GM21723 (cell line): ENCODE measurements at regions not wholly inside any gene's neighbourhood (a gene's known extent, or its start where the extent isn't known, plus 50 kb on each side); places are given as distances from the start of the nearest gene placed in this dataset.
"Not testable (repeated sequence)": the region's sequence is repeated elsewhere in the genome, so short reads cannot be mapped to it uniquely, and the experiment has no call there.

Source experiments
- ATAC-seq: cut with Tn5 transposase; IDR thresholded peaks from one replicate; pipeline ENCODE4 v1.9.1; 2021; ENCODE audit warnings: mild to moderate bottlenecking, moderate library complexity; ENCODE audit not compliant: unreplicated experiment

DNA sequence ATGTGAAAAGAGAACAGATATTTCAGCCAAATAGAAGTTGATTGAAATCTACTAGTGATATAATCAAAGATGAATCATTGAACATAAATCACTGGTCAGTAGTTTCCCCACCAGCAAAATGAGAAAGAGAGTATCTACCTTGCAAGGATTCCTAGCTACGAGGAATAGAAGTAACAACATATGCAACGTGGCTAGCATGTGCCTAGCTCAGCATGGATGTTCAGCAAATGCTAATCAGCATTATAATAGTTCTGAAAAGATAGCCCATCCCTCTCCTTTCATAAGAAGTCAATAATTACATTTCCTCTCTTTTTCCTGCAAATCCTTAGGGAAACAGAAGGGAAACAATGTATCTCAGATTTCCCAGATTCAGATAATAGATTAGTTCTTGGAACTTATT lies 417.2 kb downstream of the SATB2 start:
- no peak for ATAC-seq

DNA sequence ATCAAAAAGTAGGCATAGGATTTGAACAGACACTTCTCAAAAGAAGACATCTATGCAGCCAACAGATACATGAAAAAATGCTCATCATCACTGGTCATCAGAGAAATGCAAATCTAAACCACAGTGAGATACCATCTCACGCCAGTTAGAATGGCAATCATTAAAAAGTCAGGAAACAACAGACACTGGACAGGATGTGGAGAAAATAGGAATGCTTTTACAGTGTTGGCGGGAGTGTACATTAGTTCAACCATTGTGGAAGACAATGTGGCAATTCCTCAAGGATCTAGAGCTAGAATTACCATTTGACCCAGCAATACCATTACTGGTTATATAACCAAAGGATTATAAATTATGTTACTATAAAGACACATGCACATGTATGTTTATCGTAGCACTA lies 424.0 kb downstream of the SATB2 start:
- not testable (repeated sequence) for ATAC-seq

DNA sequence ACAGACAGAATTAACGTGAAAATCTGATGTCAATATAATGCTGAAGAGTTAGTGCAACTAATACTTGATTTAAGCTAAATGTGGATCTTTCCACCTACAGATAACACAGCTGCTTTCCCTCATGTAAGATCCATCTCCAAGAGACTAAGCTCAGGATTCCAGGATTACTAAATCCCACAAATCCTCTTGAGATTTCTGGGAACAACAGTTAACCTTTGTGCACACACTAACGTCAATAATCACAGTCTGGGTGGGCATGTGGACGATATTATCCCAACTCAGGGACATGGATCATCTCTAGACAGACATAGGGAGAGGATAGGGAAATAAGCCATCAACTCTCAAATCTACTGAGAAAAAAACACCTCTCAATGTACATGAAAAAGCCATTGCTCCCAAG lies 432.6 kb downstream of the SATB2 start:
- no peak for ATAC-seq

DNA sequence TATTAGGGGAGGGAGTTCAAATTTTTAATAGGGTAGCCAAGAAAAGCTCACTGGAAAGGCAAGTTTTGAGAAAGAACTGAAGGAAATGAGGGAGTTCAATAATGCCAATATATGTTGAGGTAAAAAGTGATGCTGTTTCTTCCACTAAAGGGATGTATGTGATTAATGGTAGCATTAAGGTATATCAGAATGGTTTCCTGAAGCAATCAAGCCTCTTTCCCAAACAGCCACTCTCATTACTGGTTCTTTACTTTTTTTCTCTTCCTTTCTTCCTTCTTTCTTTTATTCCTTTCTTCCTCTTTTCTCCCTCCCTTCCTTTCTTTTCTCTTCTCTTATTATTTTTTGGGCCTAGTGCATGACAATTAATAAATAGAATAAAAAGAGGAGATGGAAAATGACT lies 433.5 kb downstream of the SATB2 start:
- no peak for ATAC-seq

DNA sequence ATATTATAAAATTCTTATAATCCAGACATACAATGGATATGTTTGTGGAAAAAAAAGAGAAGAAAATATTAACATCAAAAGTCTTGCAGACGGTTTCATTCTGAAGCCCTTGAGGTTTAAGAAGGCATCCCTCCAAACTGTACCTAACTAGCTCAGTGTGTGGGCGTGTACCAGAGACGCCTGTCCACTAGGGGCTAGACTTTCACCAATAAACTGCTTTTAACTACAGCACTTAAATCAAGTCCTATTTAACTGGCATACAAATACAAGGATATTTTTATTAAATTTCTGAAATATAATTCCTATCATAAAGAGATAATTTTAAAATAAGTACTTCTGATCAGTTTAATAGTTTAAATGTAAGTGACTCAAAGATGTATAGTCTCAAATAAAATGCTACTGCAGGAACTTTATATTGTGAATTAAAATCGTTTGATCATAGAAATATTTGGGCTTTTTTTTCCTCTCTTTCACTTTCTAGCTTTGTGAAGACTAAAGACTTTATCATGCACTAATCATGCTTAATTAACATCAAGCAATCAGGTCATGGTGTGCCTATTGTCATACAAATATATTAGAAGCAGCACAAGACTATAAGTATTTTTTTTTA lies 437.7 kb downstream of the SATB2 start:
- no peak for ATAC-seq

- ATAC-seq, result no peak
Observed at GRCh38 chr2:199018826-199019225, 438.9 kb downstream of the SATB2 start.

GRCh38 chr2:199015072-199015471 lies 442.7 kb downstream of the SATB2 start:
- ATAC-seq, result no peak

GRCh38 chr2:199014226-199014625 lies 443.5 kb downstream of the SATB2 start:
- no peak for ATAC-seq

GRCh38 chr2:199011908-199012307 lies 445.8 kb downstream of the SATB2 start:
- no peak for ATAC-seq

GRCh38 chr2:198994678-198995077 lies 463.1 kb downstream of the SATB2 start:
- no peak for ATAC-seq

GRCh38 chr2:198991431-198991830 lies 466.3 kb downstream of the SATB2 start:
- ATAC-seq, result no peak

DNA sequence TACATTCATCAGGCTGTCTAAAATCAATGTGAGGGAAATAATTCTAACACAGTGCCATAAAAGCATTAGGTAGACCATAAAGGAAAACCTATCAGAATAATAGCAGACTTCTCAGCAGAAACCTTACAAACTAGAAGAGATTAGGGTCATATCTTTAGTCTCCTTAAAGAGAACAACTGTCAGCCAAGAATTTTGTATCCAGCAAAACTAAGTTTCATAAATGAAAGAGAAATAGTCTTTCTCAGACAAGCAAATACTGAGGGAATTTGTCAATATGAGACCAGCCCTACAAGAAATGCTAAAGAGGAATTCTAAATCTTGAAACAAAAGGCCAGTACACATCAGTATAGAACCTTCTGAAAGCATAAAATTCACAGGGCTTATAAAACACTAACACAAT lies 482.0 kb downstream of the SATB2 start:
- ATAC-seq, result no peak

- no peak for ATAC-seq
Observed at GRCh38 chr2:198973785-198974184, 484.0 kb downstream of the SATB2 start.

- no peak for ATAC-seq
Observed at GRCh38 chr2:198973181-198973580, 484.6 kb downstream of the SATB2 start.

GRCh38 chr2:198968545-198968944 lies 489.2 kb downstream of the SATB2 start:
- no peak for ATAC-seq

DNA sequence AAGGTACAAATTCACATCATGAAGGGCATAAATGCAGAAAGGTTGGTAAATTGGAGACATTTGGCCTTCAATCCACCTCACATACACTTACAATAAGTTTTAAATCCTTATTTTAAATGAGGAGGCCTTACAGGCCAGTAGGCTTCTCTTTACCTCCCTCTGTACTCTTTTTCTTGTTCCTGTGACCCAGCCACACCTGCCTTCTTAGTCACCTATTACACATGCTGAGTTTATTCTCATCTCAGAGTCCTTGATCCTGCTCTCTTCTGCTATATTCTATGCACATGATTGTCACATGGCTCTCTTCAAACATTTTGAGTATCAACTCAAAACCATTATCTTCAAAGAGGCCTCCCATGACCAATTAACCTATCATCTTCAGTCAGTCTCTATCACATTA lies 491.5 kb downstream of the SATB2 start:
- ATAC-seq, result no peak

DNA sequence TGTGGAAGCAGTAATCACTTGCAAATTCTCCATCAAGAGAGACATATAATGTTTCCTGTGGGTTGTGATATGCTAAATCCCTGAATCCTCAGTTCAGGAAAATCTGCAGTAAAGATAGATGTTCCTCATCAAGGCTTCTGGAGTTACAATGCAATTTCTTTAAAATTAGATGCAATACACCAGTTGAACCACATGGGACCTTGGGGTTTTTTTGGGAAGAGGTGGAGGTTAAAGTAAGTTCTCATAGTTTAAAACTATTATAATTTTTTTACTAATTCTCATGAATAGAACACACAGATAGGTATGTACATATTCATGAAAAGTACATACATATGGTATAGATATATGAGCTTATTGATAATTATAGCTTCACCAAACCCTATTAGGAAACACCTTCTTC lies 496.2 kb downstream of the SATB2 start:
- no peak for ATAC-seq

DNA sequence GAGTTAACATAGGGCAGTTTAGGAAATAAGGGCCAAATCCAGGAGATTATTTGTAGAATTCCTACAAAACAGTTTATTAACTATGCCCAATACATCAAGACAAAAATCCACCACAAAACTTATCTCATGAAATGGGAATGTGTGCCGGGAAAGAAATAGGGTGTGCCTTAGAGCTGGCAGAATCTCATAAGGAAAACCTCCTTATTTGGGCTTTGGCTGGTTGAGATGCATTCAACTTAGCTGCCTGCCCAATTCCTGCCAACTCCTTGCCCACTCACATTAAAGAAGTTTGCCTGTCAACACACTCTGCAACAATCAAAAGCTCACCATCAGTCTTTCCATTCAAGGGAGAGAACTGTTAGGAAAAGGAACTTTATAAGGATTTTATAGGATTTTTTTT lies 500.6 kb downstream of the SATB2 start:
- no peak for ATAC-seq

GRCh38 chr2:198953328-198953727 lies 504.4 kb downstream of the SATB2 start:
- no peak for ATAC-seq

DNA sequence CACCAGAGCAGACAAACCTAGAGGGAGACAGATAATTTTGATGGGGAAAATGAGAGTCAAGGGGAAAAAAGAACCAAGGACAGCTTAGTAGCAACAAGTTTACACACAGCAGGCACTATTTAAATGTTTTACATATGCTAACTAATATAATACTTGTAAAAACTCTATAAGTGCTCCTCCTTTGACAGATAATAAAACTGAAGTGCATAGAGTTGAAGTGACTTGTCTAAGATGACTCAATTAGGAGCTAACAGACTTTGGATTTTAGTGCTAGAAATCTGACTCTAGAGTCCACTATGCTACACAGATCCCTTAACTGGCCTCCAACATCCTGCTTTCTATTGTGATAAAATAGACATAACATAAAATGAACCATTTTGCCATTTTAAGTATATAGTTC lies 506.9 kb downstream of the SATB2 start:
- no peak for ATAC-seq

GRCh38 chr2:198945496-198945895 lies 512.2 kb downstream of the SATB2 start:
- ATAC-seq, result no peak

- ATAC-seq, result no peak
Observed at GRCh38 chr2:198930170-198930569, 527.6 kb downstream of the SATB2 start.

GRCh38 chr2:198928026-198928425 lies 529.7 kb downstream of the SATB2 start:
- no peak for ATAC-seq
